ENCODE measurements at regions not wholly inside any gene's neighbourhood (a gene's known extent, or its start where the extent isn't known, plus 50 kb on each side); places are given as distances from the start of the nearest gene placed in this dataset.

DNA sequence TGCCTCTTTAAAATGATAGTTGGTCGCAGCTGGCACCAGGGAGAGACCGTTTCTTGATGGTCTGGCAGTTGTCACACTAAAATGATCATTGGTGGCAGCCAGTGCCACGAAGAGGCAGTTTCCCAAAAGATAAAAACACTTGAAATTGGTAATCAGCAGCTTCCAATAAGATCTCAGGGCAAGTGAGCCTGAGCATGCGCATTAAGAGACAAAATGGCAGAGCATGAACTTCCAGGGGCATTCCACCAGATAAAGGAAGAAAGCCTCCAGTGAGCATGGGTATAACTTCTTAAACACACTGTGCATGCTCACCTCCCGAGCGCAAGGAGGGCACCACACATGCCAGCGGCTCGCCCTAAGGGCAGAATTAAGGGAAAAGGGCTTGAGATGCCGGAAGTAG, 1594.2 kb upstream of the CDH9 start:
- TF ChIP-seq, protein P1, sequence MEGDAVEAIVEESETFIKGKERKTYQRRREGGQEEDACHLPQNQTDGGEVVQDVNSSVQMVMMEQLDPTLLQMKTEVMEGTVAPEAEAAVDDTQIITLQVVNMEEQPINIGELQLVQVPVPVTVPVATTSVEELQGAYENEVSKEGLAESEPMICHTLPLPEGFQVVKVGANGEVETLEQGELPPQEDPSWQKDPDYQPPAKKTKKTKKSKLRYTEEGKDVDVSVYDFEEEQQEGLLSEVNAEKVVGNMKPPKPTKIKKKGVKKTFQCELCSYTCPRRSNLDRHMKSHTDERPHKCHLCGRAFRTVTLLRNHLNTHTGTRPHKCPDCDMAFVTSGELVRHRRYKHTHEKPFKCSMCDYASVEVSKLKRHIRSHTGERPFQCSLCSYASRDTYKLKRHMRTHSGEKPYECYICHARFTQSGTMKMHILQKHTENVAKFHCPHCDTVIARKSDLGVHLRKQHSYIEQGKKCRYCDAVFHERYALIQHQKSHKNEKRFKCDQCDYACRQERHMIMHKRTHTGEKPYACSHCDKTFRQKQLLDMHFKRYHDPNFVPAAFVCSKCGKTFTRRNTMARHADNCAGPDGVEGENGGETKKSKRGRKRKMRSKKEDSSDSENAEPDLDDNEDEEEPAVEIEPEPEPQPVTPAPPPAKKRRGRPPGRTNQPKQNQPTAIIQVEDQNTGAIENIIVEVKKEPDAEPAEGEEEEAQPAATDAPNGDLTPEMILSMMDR (IDR thresholded peaks at IDR 0.05), result no peak
- no peak for TF ChIP-seq ZFX (IDR thresholded peaks at IDR 0.05; ENCODE audit: borderline replicate concordance)
